WTC11 (cell line): ENCODE measurements at regions not wholly inside any gene's neighbourhood (a gene's known extent, or its start where the extent isn't known, plus 50 kb on each side); places are given as distances from the start of the nearest gene placed in this dataset.

Source experiments
- ATAC-seq: fragments of 200-7000 bp; cut with Tn5 transposase; 2 replicates; pipeline ENCODE4 v1.10.0; 2021; ENCODE audit warnings: mild to moderate bottlenecking, moderate library complexity
- CTCF ChIA-PET: fragments of 300-600 bp; sonication (Branson Sonifier 250); formaldehyde crosslinking; loops from one replicate; lab custom pipeline; 2021; ENCODE audit warnings: antibody characterized with exemption; lab: Charles Lee
- POLR2A ChIA-PET: fragments of 350-600 bp; sonication (Branson Sonifier 250); formaldehyde crosslinking; loops from one replicate; lab custom pipeline; 2021; ENCODE audit warnings: antibody characterized with exemption; lab: Charles Lee
- DNase-seq: peaks from one replicate; pipeline ENCODE4 v3.0.0; 2021; ENCODE audit warnings: low spot score
- H3K27ac Mint-ChIP-seq: 2 replicates; pipeline ENCODE4 v1.8.0; 2021; ENCODE audit warnings: mixed read lengths
- H3K27me3 Mint-ChIP-seq: 2 replicates; pipeline ENCODE4 v1.8.0; 2021; ENCODE audit warnings: low read depth, mild to moderate bottlenecking, moderate library complexity, mixed read lengths
- H3K36me3 Mint-ChIP-seq: 2 replicates; pipeline ENCODE4 v1.8.0; 2021; ENCODE audit warnings: mixed read lengths
- H3K4me1 Mint-ChIP-seq: 2 replicates; pipeline ENCODE4 v1.8.0; 2022; ENCODE audit warnings: mixed read lengths
- H3K4me3 Mint-ChIP-seq: 2 replicates; pipeline ENCODE4 v1.8.0; 2021; ENCODE audit warnings: mild to moderate bottlenecking, moderate library complexity, mixed read lengths
- H3K9me3 Mint-ChIP-seq: 2 replicates; pipeline ENCODE4 v1.8.0; 2021; ENCODE audit warnings: mixed read lengths
- CREB1 ChIP-seq: sonication (generic); formaldehyde crosslinking; IDR thresholded peaks from 2 replicates; pipeline ENCODE4 v1.8.0; 2023; ENCODE audit warnings: mild to moderate bottlenecking, missing genetic modification reagents
- NFATC4 ChIP-seq: fragments of 250-450 bp; sonication (Bioruptor Pico); IDR thresholded peaks from 2 replicates; pipeline ENCODE4 v1.9.0; 2021; ENCODE audit warnings: mild to moderate bottlenecking
- NR1H2 ChIP-seq: sonication (generic); formaldehyde crosslinking; IDR thresholded peaks from 2 replicates; pipeline ENCODE4 v1.9.0; 2021; ENCODE audit warnings: mild to moderate bottlenecking, moderate library complexity, missing genetic modification reagents
- OVOL2 ChIP-seq: fragments of 250-450 bp; sonication (Bioruptor Pico); IDR thresholded peaks from 2 replicates; pipeline ENCODE4 v1.9.0; 2021; ENCODE audit warnings: mild to moderate bottlenecking, borderline replicate concordance
- PRRX2 ChIP-seq: fragments of 250-450 bp; sonication (Bioruptor Pico); IDR thresholded peaks from 2 replicates; pipeline ENCODE4 v1.8.0; 2021; ENCODE audit warnings: mild to moderate bottlenecking
- RELA ChIP-seq: sonication (generic); formaldehyde crosslinking; IDR thresholded peaks from 2 replicates; pipeline ENCODE4 v1.8.1; 2022; ENCODE audit warnings: missing genetic modification reagents, mild to moderate bottlenecking, borderline replicate concordance
- TEAD1 ChIP-seq: sonication (generic); formaldehyde crosslinking; IDR thresholded peaks from 2 replicates; pipeline ENCODE4 v1.8.0; 2022; ENCODE audit warnings: mild to moderate bottlenecking, missing genetic modification reagents
- ZNF671 ChIP-seq: fragments of 250-450 bp; sonication (Bioruptor Pico); IDR thresholded peaks from 2 replicates; pipeline ENCODE4 v1.8.0; 2021; ENCODE audit warnings: mild to moderate bottlenecking
- TF ChIP-seq, protein P1 (sequence below): fragments of 200-600 bp; IDR thresholded peaks from 2 replicates; pipeline ENCODE4 v1.8.0; 2022; ENCODE audit warnings: antibody characterized with exemption
- TF ChIP-seq, protein P2 (sequence below): fragments of 250-450 bp; sonication (Bioruptor Pico); IDR thresholded peaks from 2 replicates; pipeline ENCODE4 v1.9.0; 2021; ENCODE audit warnings: mild to moderate bottlenecking, borderline replicate concordance
- TF ChIP-seq, protein P3 (sequence below): fragments of 250-450 bp; sonication (Bioruptor Pico); conservative IDR thresholded peaks from 2 replicates; pipeline ENCODE4 v1.9.0; 2021; ENCODE audit warnings: mild to moderate bottlenecking
- TF ChIP-seq, protein P4 (sequence below): sonication (generic); formaldehyde crosslinking; IDR thresholded peaks from 2 replicates; pipeline ENCODE4 v1.8.1; 2022; ENCODE audit warnings: mild to moderate bottlenecking, missing genetic modification reagents, moderate library complexity, borderline replicate concordance
- TF ChIP-seq, protein P5 (sequence below): sonication (generic); formaldehyde crosslinking; IDR thresholded peaks from 2 replicates; pipeline ENCODE4 v1.8.0; 2022; ENCODE audit warnings: mild to moderate bottlenecking, missing genetic modification reagents
- TF ChIP-seq, protein P6 (sequence below): sonication (generic); formaldehyde crosslinking; IDR thresholded peaks from 2 replicates; pipeline ENCODE4 v1.8.0; 2022; ENCODE audit warnings: mild to moderate bottlenecking, missing genetic modification reagents
- TF ChIP-seq, protein P7 (sequence below): sonication (generic); formaldehyde crosslinking; IDR thresholded peaks from 2 replicates; pipeline ENCODE4 v1.8.1; 2022; ENCODE audit warnings: missing genetic modification reagents, borderline replicate concordance
- TF ChIP-seq, protein P8 (sequence below): sonication (generic); formaldehyde crosslinking; conservative IDR thresholded peaks from 2 replicates; pipeline ENCODE4 v1.8.1; 2023; ENCODE audit warnings: mild to moderate bottlenecking, low read depth, missing genetic modification reagents, moderate library complexity

DNA sequence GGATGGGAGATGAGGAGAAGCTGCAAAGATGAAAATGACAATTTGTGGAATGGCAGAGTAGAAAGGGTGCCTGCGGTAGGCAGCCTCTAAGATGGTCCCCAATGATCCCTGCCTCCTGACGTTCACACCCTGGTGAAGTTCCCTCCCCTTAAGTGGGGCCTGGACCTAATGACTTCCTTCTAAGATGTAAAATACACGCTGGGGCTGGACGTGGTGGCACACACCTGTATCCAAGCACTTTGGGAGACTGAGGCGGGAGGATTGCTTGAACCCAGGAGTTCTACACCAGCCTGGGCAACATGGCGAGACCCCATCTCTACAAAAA is 60.7 kb upstream of the CREB3L1 start (continued):
- TF ChIP-seq, protein P1, sequence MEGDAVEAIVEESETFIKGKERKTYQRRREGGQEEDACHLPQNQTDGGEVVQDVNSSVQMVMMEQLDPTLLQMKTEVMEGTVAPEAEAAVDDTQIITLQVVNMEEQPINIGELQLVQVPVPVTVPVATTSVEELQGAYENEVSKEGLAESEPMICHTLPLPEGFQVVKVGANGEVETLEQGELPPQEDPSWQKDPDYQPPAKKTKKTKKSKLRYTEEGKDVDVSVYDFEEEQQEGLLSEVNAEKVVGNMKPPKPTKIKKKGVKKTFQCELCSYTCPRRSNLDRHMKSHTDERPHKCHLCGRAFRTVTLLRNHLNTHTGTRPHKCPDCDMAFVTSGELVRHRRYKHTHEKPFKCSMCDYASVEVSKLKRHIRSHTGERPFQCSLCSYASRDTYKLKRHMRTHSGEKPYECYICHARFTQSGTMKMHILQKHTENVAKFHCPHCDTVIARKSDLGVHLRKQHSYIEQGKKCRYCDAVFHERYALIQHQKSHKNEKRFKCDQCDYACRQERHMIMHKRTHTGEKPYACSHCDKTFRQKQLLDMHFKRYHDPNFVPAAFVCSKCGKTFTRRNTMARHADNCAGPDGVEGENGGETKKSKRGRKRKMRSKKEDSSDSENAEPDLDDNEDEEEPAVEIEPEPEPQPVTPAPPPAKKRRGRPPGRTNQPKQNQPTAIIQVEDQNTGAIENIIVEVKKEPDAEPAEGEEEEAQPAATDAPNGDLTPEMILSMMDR: no peak
- no peak for TF ChIP-seq OVOL2 (CRISPR knock-in tag)
- TF ChIP-seq, protein P2, sequence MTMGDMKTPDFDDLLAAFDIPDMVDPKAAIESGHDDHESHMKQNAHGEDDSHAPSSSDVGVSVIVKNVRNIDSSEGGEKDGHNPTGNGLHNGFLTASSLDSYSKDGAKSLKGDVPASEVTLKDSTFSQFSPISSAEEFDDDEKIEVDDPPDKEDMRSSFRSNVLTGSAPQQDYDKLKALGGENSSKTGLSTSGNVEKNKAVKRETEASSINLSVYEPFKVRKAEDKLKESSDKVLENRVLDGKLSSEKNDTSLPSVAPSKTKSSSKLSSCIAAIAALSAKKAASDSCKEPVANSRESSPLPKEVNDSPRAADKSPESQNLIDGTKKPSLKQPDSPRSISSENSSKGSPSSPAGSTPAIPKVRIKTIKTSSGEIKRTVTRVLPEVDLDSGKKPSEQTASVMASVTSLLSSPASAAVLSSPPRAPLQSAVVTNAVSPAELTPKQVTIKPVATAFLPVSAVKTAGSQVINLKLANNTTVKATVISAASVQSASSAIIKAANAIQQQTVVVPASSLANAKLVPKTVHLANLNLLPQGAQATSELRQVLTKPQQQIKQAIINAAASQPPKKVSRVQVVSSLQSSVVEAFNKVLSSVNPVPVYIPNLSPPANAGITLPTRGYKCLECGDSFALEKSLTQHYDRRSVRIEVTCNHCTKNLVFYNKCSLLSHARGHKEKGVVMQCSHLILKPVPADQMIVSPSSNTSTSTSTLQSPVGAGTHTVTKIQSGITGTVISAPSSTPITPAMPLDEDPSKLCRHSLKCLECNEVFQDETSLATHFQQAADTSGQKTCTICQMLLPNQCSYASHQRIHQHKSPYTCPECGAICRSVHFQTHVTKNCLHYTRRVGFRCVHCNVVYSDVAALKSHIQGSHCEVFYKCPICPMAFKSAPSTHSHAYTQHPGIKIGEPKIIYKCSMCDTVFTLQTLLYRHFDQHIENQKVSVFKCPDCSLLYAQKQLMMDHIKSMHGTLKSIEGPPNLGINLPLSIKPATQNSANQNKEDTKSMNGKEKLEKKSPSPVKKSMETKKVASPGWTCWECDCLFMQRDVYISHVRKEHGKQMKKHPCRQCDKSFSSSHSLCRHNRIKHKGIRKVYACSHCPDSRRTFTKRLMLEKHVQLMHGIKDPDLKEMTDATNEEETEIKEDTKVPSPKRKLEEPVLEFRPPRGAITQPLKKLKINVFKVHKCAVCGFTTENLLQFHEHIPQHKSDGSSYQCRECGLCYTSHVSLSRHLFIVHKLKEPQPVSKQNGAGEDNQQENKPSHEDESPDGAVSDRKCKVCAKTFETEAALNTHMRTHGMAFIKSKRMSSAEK (CRISPR knock-in tag): no peak
- TF ChIP-seq, protein P3, sequence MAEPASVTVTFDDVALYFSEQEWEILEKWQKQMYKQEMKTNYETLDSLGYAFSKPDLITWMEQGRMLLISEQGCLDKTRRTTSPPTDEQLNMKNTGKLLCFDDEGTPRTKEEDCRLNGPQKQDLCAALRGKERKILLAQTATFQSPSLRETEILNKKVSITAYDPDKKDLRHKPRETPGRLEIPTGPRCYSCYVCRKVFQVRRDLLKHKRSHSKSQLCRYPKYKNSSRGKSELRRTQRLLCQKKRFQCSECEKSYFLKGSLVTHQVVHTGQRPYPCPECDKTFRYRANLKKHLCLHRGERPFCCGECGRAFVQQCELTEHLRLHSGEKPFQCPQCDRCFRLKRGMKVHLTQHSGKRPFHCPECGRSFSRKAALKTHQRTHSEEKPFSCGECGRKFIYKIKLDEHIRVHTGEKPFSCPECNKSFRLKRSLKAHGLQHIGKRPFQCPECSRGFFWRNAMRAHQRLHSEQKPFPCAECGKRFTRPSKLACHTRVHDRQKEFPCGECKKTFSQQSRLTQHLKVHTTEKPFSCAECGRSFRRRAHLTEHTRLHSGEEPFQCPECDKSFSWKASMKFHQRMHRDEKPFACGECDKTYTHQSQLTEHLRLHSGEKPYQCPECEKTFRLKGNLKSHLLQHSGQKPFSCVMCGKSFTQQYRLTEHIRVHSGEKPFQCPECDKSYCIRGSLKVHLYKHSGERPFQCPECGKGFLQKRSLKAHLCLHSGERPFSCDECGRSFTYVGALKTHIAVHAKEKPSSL (CRISPR knock-in tag): no peak
- TF ChIP-seq RELA (CRISPR knock-in tag): no peak
- TF ChIP-seq, protein P4, sequence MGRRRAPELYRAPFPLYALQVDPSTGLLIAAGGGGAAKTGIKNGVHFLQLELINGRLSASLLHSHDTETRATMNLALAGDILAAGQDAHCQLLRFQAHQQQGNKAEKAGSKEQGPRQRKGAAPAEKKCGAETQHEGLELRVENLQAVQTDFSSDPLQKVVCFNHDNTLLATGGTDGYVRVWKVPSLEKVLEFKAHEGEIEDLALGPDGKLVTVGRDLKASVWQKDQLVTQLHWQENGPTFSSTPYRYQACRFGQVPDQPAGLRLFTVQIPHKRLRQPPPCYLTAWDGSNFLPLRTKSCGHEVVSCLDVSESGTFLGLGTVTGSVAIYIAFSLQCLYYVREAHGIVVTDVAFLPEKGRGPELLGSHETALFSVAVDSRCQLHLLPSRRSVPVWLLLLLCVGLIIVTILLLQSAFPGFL: no peak
- TF ChIP-seq PRRX2 (CRISPR knock-in tag): no peak
- TF ChIP-seq NR1H2: no peak
- TF ChIP-seq TEAD1: no peak

DNA sequence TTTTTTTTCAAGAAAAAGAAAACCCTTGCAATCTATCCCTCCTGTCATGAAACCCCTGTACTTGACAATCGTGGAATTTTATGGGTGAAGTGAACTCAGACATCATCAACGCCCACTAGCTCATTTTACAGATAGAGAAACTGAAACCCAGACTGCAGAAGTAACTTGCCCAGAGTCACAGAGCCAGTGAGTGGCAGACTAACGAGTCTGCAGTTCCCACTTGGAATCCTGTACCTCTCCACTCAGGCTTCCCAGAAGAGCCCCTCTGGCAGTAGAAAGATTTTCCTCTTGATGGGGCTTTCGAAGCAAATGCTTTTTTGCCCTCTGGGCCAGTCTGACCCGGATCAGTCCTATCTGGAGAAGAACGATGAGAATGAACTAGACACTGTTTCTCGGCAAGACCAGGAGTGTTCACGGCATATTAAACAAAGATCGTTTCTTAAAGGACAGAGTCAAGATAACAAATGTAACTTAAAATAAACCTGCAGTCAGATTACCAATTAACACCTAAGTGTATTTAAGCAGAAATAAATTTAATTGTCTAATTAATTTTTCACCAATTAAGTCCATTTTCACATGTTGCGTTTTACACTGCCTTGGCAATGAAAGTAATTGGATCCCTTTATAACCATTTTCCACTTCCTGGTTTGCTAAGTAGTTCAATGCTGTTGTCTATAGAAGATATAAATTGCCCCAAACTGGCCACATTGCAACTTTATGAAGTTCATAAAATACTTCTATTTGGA is 61.3 kb upstream of the CREB3L1 start:
- Mint-ChIP-seq H3K36me3 (no peaks in the 10 kb centered on the region), H3K9me3 (peaks cover under 1% of the 10 kb centered on the region; the same call in 1 of the 2 replicates), H3K4me3 (no peak overlapping the region), H3K27ac (no peak overlapping the region), H3K4me1 (no peaks in the 10 kb centered on the region), H3K27me3 (no peaks in the 10 kb centered on the region)
- DNase-seq (no peak), ATAC-seq (no peak)
- ChIA-PET POLR2A (no interaction called here), CTCF (no interaction called here)
- TF ChIP-seq ZNF671 (no peak), NFATC4 (no peak), CREB1 (CRISPR knock-in tag) (no peak)
- TF ChIP-seq, protein P5, sequence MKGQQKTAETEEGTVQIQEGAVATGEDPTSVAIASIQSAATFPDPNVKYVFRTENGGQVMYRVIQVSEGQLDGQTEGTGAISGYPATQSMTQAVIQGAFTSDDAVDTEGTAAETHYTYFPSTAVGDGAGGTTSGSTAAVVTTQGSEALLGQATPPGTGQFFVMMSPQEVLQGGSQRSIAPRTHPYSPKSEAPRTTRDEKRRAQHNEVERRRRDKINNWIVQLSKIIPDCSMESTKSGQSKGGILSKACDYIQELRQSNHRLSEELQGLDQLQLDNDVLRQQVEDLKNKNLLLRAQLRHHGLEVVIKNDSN (CRISPR knock-in tag): no peak
- TF ChIP-seq, protein P6, sequence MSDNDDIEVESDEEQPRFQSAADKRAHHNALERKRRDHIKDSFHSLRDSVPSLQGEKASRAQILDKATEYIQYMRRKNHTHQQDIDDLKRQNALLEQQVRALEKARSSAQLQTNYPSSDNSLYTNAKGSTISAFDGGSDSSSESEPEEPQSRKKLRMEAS (CRISPR knock-in tag): no peak
- TF ChIP-seq, protein P7, sequence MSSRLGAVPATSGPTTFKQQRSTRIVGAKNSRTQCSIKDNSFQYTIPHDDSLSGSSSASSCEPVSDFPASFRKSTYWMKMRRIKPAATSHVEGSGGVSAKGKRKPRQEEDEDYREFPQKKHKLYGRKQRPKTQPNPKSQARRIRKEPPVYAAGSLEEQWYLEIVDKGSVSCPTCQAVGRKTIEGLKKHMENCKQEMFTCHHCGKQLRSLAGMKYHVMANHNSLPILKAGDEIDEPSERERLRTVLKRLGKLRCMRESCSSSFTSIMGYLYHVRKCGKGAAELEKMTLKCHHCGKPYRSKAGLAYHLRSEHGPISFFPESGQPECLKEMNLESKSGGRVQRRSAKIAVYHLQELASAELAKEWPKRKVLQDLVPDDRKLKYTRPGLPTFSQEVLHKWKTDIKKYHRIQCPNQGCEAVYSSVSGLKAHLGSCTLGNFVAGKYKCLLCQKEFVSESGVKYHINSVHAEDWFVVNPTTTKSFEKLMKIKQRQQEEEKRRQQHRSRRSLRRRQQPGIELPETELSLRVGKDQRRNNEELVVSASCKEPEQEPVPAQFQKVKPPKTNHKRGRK (CRISPR knock-in tag): no peak
- TF ChIP-seq, protein P2 (CRISPR knock-in tag): no peak
- TF ChIP-seq, protein P8, sequence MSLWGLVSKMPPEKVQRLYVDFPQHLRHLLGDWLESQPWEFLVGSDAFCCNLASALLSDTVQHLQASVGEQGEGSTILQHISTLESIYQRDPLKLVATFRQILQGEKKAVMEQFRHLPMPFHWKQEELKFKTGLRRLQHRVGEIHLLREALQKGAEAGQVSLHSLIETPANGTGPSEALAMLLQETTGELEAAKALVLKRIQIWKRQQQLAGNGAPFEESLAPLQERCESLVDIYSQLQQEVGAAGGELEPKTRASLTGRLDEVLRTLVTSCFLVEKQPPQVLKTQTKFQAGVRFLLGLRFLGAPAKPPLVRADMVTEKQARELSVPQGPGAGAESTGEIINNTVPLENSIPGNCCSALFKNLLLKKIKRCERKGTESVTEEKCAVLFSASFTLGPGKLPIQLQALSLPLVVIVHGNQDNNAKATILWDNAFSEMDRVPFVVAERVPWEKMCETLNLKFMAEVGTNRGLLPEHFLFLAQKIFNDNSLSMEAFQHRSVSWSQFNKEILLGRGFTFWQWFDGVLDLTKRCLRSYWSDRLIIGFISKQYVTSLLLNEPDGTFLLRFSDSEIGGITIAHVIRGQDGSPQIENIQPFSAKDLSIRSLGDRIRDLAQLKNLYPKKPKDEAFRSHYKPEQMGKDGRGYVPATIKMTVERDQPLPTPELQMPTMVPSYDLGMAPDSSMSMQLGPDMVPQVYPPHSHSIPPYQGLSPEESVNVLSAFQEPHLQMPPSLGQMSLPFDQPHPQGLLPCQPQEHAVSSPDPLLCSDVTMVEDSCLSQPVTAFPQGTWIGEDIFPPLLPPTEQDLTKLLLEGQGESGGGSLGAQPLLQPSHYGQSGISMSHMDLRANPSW (CRISPR knock-in tag): no peak
